Endothelial cell (in vitro differentiated cells): ENCODE measurements at regions not wholly inside any gene's neighbourhood (a gene's known extent, or its start where the extent isn't known, plus 50 kb on each side); places are given as distances from the start of the nearest gene placed in this dataset.

ENCODE experiments used
- DNase-seq: peaks from one replicate; pipeline ENCODE4 v3.0.0; 2021; ENCODE audit warnings: low spot score
- H3K27ac Mint-ChIP-seq: one replicate; pipeline ENCODE4 v1.8.0; 2021; ENCODE audit warnings: mixed read lengths, inconsistent platforms; ENCODE audit not compliant: unreplicated experiment
- H3K27me3 Mint-ChIP-seq: one replicate; pipeline ENCODE4 v1.8.0; 2021; ENCODE audit warnings: mild to moderate bottlenecking, moderate library complexity, mixed read lengths, inconsistent platforms; ENCODE audit not compliant: unreplicated experiment
- H3K36me3 Mint-ChIP-seq: one replicate; pipeline ENCODE4 v1.8.0; 2021; ENCODE audit warnings: mild to moderate bottlenecking, low read depth, mixed read lengths, inconsistent platforms; ENCODE audit not compliant: unreplicated experiment
- H3K4me1 Mint-ChIP-seq: one replicate; pipeline ENCODE4 v1.8.0; 2021; ENCODE audit warnings: mild to moderate bottlenecking, mixed read lengths, inconsistent platforms; ENCODE audit not compliant: unreplicated experiment
- H3K4me3 Mint-ChIP-seq: one replicate; pipeline ENCODE4 v1.8.0; 2021; ENCODE audit warnings: mild to moderate bottlenecking, mixed read lengths, inconsistent platforms; ENCODE audit not compliant: unreplicated experiment
- H3K9me3 Mint-ChIP-seq: one replicate; pipeline ENCODE4 v1.8.0; 2021; ENCODE audit warnings: mixed read lengths, inconsistent platforms; ENCODE audit not compliant: unreplicated experiment
- CTCF ChIP-seq: fragments of 200-600 bp; sonication (generic); IDR thresholded peaks from one replicate; pipeline ENCODE4 v1.5.0; 2021; ENCODE audit warnings: antibody characterized with exemption; ENCODE audit not compliant: unreplicated experiment

GRCh38 chr2:81734981-81735380 is 1430.4 kb upstream of the LRRTM1 start:
- no peaks in the 10 kb centered on the region for H3K36me3 Mint-ChIP-seq
- H3K4me1 Mint-ChIP-seq: peaks cover 6% of the 10 kb centered on the region
- no peak overlapping the region for H3K27ac Mint-ChIP-seq

GRCh38 chr2:81714817-81715216 is 1410.3 kb upstream of the LRRTM1 start:
- no peak for TF ChIP-seq CTCF
- H3K27ac Mint-ChIP-seq: no peak overlapping the region
- H3K4me3 Mint-ChIP-seq: no peak overlapping the region
- no peak for DNase-seq
- H3K4me1 Mint-ChIP-seq: no peaks in the 10 kb centered on the region
- H3K9me3 Mint-ChIP-seq: no peaks in the 10 kb centered on the region
- H3K36me3 Mint-ChIP-seq: no peaks in the 10 kb centered on the region
- no peaks in the 10 kb centered on the region for H3K27me3 Mint-ChIP-seq

More at GRCh38 chr2:81734981-81735380, 1430.4 kb upstream of the LRRTM1 start:
- Mint-ChIP-seq H3K27me3 (peaks cover 1% of the 10 kb centered on the region), H3K4me3 (no peak overlapping the region), H3K9me3 (no peaks in the 10 kb centered on the region)
- no peak for TF ChIP-seq CTCF
- no peak for DNase-seq

GRCh38 chr2:81706856-81707255 is 1402.3 kb upstream of the LRRTM1 start:
- no peaks in the 10 kb centered on the region for H3K36me3 Mint-ChIP-seq
- no peaks in the 10 kb centered on the region for H3K4me1 Mint-ChIP-seq
- no peak for TF ChIP-seq CTCF
- H3K27me3 Mint-ChIP-seq: no peaks in the 10 kb centered on the region
- no peaks in the 10 kb centered on the region for H3K9me3 Mint-ChIP-seq
- DNase-seq: no peak
- H3K4me3 Mint-ChIP-seq: no peak overlapping the region
- no peak overlapping the region for H3K27ac Mint-ChIP-seq

- Mint-ChIP-seq H3K4me3 (no peak overlapping the region), H3K4me1 (no peaks in the 10 kb centered on the region), H3K27me3 (no peaks in the 10 kb centered on the region), H3K36me3 (no peaks in the 10 kb centered on the region), H3K27ac (no peak overlapping the region), H3K9me3 (no peaks in the 10 kb centered on the region)
- no peak for TF ChIP-seq CTCF
- no peak for DNase-seq
These were observed 1399.3 kb upstream of the LRRTM1 start for GRCh38 chr2:81703831-81704230.

- Mint-ChIP-seq H3K4me3 (no peak overlapping the region), H3K36me3 (no peaks in the 10 kb centered on the region), H3K9me3 (no peaks in the 10 kb centered on the region), H3K27me3 (no peaks in the 10 kb centered on the region), H3K4me1 (no peaks in the 10 kb centered on the region), H3K27ac (no peak overlapping the region)
- DNase-seq: no peak
- no peak for TF ChIP-seq CTCF
These were observed 1388.0 kb upstream of the LRRTM1 start for GRCh38 chr2:81692566-81692965.
